ENCODE measurements at regions not wholly inside any gene's neighbourhood (a gene's known extent, or its start where the extent isn't known, plus 50 kb on each side); places are given as distances from the start of the nearest gene placed in this dataset.
"Not testable (repeated sequence)": the region's sequence is repeated elsewhere in the genome, so short reads cannot be mapped to it uniquely, and the experiment has no call there.

- DNase-seq: peak; percentile 5
Observed at GRCh38 chr18:66280470-66280869, 323.4 kb downstream of the CDH19 start.

- no peak for DNase-seq
Observed at GRCh38 chr18:66271962-66272361, 331.9 kb downstream of the CDH19 start.

- no peak for DNase-seq
Observed at GRCh38 chr18:66264130-66264529, 339.8 kb downstream of the CDH19 start.

GRCh38 chr18:66254121-66254520, 349.8 kb downstream of the CDH19 start:
- no peak for DNase-seq

GRCh38 chr18:66252703-66253102, 351.2 kb downstream of the CDH19 start:
- no peak for DNase-seq

- no peak for DNase-seq
Observed at GRCh38 chr18:66235206-66235605, 368.7 kb downstream of the CDH19 start.

- peak; percentile 1 for DNase-seq
Observed at GRCh38 chr18:66226782-66227181, 377.1 kb downstream of the CDH19 start.

- DNase-seq: not testable (repeated sequence)
Observed at GRCh38 chr18:66223317-66223716, 380.6 kb downstream of the CDH19 start.

- DNase-seq: no peak
Observed at GRCh38 chr18:66222174-66222573, 381.7 kb downstream of the CDH19 start.

- no peak for DNase-seq
Observed at GRCh38 chr18:66219817-66220216, 384.1 kb downstream of the CDH19 start.

GRCh38 chr18:66211749-66212148, 392.1 kb downstream of the CDH19 start:
- DNase-seq: no peak

GRCh38 chr18:66210875-66211274, 393.0 kb downstream of the CDH19 start:
- DNase-seq: no peak

- peak; percentile 55 for DNase-seq
Observed at GRCh38 chr18:66209656-66210055, 394.2 kb downstream of the CDH19 start.

- no peak for DNase-seq
Observed at GRCh38 chr18:66196805-66197204, 407.1 kb downstream of the CDH19 start.

GRCh38 chr18:66193938-66194337, 410.0 kb downstream of the CDH19 start:
- DNase-seq: no peak

GRCh38 chr18:66193394-66193793, 410.5 kb downstream of the CDH19 start:
- DNase-seq: no peak

- DNase-seq: no peak
Observed at GRCh38 chr18:66168685-66169235, 417.9 kb downstream of the CDH7 start.

GRCh38 chr18:66167829-66168684, 417.2 kb downstream of the CDH7 start:
- no peak for DNase-seq

- DNase-seq: no peak
Observed at GRCh38 chr18:66160007-66160406, 409.2 kb downstream of the CDH7 start.

- no peak for DNase-seq
Observed at GRCh38 chr18:66159451-66159850, 408.6 kb downstream of the CDH7 start.

GRCh38 chr18:66156946-66157687, 406.3 kb downstream of the CDH7 start:
- DNase-seq: no peak

GRCh38 chr18:66150650-66151049, 399.8 kb downstream of the CDH7 start:
- DNase-seq: no peak

- DNase-seq: no peak
Observed at GRCh38 chr18:66143029-66143428, 392.2 kb downstream of the CDH7 start.

Measured in tongue (tissue), 1 donor.